22Rv1 (cell line): ENCODE measurements at regions not wholly inside any gene's neighbourhood (a gene's known extent, or its start where the extent isn't known, plus 50 kb on each side); places are given as distances from the start of the nearest gene placed in this dataset.

ENCODE experiments used
- H3K27ac ChIP-seq: fragments of 450-650 bp; 2 replicates; pipeline ENCODE4 v1.5.1; 2017
- ZFX ChIP-seq: fragments of 450-650 bp; IDR thresholded peaks from 2 replicates; pipeline ENCODE4 v1.6.1; 2017; ENCODE audit warnings: antibody characterized with exemption, borderline replicate concordance
- TF ChIP-seq, protein P1 (sequence below): fragments of 450-650 bp; IDR thresholded peaks from 2 replicates; pipeline ENCODE4 v1.5.1; 2017; ENCODE audit warnings: mild to moderate bottlenecking

DNA sequence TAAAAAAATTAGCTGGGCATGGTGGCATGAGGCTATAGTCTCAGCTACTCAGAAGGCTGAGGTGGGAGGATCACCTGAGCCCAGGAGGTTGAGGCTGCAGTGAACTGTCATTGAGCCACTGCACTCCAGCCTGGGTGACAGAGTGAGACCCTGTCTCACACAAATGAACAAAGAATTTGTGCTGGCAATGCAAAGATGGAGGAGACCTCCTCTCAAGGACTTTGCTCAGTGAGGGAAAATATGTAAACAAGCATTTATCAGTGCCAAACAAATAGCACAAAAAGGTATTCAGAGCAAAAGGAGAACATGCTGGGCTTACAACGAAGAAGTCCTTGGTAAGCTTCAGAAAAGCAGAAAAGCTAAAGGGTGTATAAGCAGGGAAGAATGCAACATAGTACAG, 113.1 kb upstream of the UMPS start:
- no peak for TF ChIP-seq ZFX
- TF ChIP-seq, protein P1, sequence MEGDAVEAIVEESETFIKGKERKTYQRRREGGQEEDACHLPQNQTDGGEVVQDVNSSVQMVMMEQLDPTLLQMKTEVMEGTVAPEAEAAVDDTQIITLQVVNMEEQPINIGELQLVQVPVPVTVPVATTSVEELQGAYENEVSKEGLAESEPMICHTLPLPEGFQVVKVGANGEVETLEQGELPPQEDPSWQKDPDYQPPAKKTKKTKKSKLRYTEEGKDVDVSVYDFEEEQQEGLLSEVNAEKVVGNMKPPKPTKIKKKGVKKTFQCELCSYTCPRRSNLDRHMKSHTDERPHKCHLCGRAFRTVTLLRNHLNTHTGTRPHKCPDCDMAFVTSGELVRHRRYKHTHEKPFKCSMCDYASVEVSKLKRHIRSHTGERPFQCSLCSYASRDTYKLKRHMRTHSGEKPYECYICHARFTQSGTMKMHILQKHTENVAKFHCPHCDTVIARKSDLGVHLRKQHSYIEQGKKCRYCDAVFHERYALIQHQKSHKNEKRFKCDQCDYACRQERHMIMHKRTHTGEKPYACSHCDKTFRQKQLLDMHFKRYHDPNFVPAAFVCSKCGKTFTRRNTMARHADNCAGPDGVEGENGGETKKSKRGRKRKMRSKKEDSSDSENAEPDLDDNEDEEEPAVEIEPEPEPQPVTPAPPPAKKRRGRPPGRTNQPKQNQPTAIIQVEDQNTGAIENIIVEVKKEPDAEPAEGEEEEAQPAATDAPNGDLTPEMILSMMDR, result no peak

DNA sequence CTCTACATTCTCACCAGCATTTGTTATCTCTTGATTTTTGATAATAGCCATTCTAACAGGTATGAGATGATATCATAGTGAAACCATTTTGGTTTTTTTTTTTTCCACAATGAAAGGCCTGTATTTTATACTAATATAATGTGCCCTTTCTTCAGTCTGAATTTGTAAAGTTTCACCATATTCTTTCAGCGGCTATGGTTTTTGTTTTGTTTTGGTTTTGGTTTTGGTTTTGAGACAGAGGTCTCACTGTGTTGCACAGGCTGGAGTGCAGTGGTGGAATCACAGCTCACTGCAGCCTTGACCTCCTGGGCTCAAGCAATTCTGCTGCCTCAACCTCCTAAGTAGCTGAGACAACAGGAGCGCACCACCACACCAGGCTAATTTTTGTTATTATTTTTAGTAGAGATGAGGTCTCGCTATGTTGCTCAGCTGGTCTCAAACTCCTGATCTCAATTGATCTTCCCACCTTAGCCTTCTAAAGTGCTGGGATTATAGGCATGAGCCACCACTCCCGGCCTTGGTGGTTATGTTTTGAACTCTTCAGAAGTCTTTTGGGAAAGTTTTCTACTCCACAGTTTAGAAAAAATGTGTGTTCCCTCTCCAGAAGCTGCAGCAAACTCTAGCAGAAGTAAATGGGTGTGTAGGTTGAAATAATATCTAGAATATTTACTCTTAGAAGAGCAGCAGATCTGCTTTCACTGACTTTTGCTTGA, 110.2 kb upstream of the UMPS start:
- TF ChIP-seq, protein P1, result no peak
- no peak for TF ChIP-seq ZFX
- no peak overlapping the region for H3K27ac ChIP-seq

More for the DNA sequence above, 113.1 kb upstream of the UMPS start:
- H3K27ac ChIP-seq, result no peak overlapping the region

DNA sequence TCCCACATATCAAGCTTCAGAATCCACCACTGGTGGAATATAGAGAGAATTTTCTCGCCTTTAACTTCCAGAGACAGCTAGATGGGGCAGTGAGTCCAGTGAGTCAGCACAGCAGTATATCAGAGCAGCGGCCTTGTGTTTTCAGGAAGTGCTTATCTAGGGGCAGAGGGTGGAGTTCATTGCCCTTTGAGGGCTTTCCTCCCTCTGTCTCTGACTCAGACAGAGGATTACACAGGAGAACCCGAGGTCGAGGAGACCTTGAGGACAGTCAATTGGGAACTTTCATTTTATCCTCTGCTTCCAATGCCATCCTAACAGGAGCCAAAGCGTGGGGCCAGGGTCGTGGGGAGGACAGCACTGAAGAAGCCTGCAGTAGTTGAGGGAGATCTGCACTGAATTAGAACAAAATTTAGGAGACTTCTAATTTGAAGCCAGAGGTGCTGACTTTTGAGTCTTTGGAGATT, 109.6 kb upstream of the UMPS start:
- H3K27ac ChIP-seq, result no peak overlapping the region
- no peak for TF ChIP-seq ZFX
- TF ChIP-seq, protein P1, result no peak

DNA sequence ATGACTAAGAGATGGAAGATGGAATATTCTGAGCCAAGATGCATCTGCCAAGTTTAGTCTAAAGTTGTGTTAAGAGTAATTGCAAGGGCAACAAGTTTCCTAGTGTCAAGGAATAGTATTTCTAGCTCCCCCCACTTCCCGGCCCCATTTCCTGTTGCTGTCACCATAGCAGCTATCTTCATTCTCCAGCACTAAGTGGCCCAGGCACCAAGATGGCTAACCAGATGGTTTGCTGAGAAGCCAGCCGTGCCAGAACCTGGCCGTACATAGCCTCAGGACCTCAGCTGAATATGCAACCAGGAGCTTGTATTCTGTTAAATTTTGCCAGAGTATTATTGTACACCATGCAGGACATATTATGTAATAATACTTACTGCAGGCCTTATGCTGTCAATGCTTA, 108.8 kb upstream of the UMPS start:
- TF ChIP-seq ZFX, result no peak
- TF ChIP-seq, protein P1, result no peak
- no peak overlapping the region for H3K27ac ChIP-seq

DNA sequence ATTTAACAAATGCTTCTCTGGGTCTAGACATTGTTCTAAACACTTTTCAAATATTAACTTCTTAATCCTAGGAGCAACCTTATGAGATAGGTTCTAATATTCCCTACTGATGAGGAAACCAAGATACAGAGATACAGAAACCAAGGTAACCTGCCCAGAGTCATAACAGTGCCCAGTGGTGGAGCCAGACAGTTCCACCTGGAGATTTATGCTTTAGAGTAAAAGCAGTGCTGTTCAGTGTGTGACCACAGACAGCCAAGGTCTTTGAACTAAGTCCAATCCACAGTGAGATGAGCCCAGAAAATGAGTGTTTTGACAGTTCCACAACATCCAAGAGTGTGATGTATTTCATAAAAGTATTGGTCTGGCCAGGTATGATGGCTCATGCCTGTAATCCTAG, 105.2 kb upstream of the UMPS start:
- TF ChIP-seq ZFX, result no peak
- TF ChIP-seq, protein P1, result no peak
- H3K27ac ChIP-seq, result no peak overlapping the region

DNA sequence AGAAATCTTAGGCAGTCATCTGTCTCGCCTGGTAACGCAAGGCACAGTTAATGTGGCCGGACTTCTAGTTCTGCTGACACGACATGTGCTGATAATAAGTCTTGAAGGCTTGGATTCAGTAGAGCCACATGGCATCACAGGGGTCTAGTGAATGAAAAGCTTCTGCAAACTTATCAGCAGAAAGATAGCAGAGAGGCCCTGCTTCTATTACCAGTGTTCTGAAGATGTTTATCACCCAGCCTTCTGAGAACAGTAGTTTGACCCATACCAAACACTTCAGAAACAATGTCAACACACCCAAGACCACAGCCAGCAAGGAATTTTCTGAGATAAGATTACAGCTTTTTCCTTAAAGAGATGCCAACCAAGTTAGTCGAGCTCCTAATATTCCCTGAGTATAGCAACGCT, 102.7 kb upstream of the UMPS start:
- no peak for TF ChIP-seq ZFX
- TF ChIP-seq, protein P1, result no peak
- H3K27ac ChIP-seq, result no peak overlapping the region

DNA sequence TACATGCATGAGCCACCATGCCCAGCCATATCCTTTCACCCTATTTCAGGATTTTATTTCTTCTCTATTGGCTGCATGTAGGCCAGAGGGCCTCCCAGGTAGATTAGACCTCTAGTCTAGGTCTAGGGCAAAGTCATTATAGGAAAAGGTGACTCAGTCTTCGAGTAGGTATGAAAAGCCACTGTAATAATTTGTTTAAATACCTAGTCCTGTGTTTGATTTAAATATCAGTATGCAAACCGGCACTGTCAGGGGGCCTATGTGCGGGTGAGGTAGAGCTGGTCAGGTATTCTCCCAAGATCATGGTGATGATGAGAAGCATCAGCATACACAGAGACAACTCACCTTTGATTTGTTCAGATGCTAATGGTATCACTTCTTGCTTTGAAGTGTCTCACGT, 101.4 kb upstream of the UMPS start:
- TF ChIP-seq, protein P1, result no peak
- no peak for TF ChIP-seq ZFX
- H3K27ac ChIP-seq, result no peak overlapping the region
